A673 (cell line): ENCODE measurements at regions not wholly inside any gene's neighbourhood (a gene's known extent, or its start where the extent isn't known, plus 50 kb on each side); places are given as distances from the start of the nearest gene placed in this dataset.

Experiments
- EZH2 ChIP-seq: fragments of 200-600 bp; sonication (generic); IDR thresholded peaks from 2 replicates; pipeline ENCODE4 v1.6.1; 2017; ENCODE audit warnings: borderline replicate concordance, low read depth, mild to moderate bottlenecking, mixed read lengths, antibody characterized with exemption, low read length; ENCODE audit not compliant: poor library complexity, severe bottlenecking
- TF ChIP-seq, protein P1 (sequence below): fragments of 300-800, 200-600 bp; sonication (generic); conservative IDR thresholded peaks from 2 replicates; pipeline ENCODE4 v1.5.1; 2017; ENCODE audit warnings: low read depth, mild to moderate bottlenecking, antibody characterized with exemption, low read length, moderate library complexity, mixed read lengths

DNA sequence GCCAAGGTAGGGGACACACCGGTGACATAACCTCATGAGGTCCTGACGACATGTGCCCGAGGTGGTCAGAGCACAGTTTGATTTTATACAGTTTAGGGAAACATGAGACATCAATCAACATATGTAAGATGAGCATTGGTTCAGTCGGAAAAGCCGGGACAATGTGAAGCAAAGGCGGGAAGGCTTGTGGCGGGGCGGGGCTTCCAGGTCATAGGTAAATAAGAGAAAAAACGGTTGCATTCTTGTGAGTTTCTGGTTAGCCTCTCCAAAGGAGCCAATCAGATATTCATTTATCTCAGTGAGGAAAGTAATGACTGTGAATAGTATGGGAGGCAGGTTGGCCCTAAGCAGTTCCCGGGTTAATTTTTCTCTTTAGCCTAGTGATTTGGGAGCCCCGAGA lies 271.7 kb upstream of the ATP10A start:
- TF ChIP-seq, protein P1, sequence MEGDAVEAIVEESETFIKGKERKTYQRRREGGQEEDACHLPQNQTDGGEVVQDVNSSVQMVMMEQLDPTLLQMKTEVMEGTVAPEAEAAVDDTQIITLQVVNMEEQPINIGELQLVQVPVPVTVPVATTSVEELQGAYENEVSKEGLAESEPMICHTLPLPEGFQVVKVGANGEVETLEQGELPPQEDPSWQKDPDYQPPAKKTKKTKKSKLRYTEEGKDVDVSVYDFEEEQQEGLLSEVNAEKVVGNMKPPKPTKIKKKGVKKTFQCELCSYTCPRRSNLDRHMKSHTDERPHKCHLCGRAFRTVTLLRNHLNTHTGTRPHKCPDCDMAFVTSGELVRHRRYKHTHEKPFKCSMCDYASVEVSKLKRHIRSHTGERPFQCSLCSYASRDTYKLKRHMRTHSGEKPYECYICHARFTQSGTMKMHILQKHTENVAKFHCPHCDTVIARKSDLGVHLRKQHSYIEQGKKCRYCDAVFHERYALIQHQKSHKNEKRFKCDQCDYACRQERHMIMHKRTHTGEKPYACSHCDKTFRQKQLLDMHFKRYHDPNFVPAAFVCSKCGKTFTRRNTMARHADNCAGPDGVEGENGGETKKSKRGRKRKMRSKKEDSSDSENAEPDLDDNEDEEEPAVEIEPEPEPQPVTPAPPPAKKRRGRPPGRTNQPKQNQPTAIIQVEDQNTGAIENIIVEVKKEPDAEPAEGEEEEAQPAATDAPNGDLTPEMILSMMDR, result no peak
- no peak for TF ChIP-seq EZH2
